ENCODE measurements at regions not wholly inside any gene's neighbourhood (a gene's known extent, or its start where the extent isn't known, plus 50 kb on each side); places are given as distances from the start of the nearest gene placed in this dataset.

GRCh38 chr13:26932465-26932864, 171.9 kb upstream of the GPR12 start:
- no peak for DNase-seq (ENCODE audit: low spot score)

GRCh38 chr13:26929971-26930730, 169.6 kb upstream of the GPR12 start:
- peak; percentile 83 for DNase-seq (ENCODE audit: low spot score)

GRCh38 chr13:26927511-26927910, 166.9 kb upstream of the GPR12 start:
- DNase-seq (ENCODE audit: low spot score) = no peak

GRCh38 chr13:26926371-26926770, 165.8 kb upstream of the GPR12 start:
- no peak for DNase-seq (ENCODE audit: low spot score)

- DNase-seq (ENCODE audit: low spot score) = no peak
Measured at GRCh38 chr13:26923824-26924605, 163.4 kb upstream of the GPR12 start.

- DNase-seq (ENCODE audit: low spot score) = no peak
Measured at GRCh38 chr13:26921918-26922317, 161.3 kb upstream of the GPR12 start.

GRCh38 chr13:26920614-26921355, 160.2 kb upstream of the GPR12 start:
- no peak for DNase-seq (ENCODE audit: low spot score)

GRCh38 chr13:26919732-26920131, 159.1 kb upstream of the GPR12 start:
- no peak for DNase-seq (ENCODE audit: low spot score)

GRCh38 chr13:26919311-26919710, 158.7 kb upstream of the GPR12 start:
- DNase-seq (ENCODE audit: low spot score) = no peak

GRCh38 chr13:26914624-26915023, 154.0 kb upstream of the GPR12 start:
- no peak for DNase-seq (ENCODE audit: low spot score)

GRCh38 chr13:26914148-26914547, 153.6 kb upstream of the GPR12 start:
- no peak for DNase-seq (ENCODE audit: low spot score)

- no peak for DNase-seq (ENCODE audit: low spot score)
Measured at GRCh38 chr13:26910754-26911465, 150.3 kb upstream of the GPR12 start.

GRCh38 chr13:26909477-26909876, 148.9 kb upstream of the GPR12 start:
- DNase-seq (ENCODE audit: low spot score) = no peak

GRCh38 chr13:26908126-26908525, 147.5 kb upstream of the GPR12 start:
- no peak for DNase-seq (ENCODE audit: low spot score)

- DNase-seq (ENCODE audit: low spot score) = no peak
Measured at GRCh38 chr13:26899202-26899601, 138.6 kb upstream of the GPR12 start.

GRCh38 chr13:26897706-26898550, 137.3 kb upstream of the GPR12 start:
- DNase-seq (ENCODE audit: low spot score) = no peak

GRCh38 chr13:26896986-26897668, 136.5 kb upstream of the GPR12 start:
- DNase-seq (ENCODE audit: low spot score) = no peak

- DNase-seq (ENCODE audit: low spot score) = no peak
Measured at GRCh38 chr13:26895808-26896466, 135.4 kb upstream of the GPR12 start.

- no peak for DNase-seq (ENCODE audit: low spot score)
Measured at GRCh38 chr13:26895081-26895807, 134.7 kb upstream of the GPR12 start.

All from D341Med (cell line).